H1 (cell line): ENCODE measurements at regions not wholly inside any gene's neighbourhood (a gene's known extent, or its start where the extent isn't known, plus 50 kb on each side); places are given as distances from the start of the nearest gene placed in this dataset.

Source experiments
- CTCF ChIA-PET: fragments of 300-600 bp; sonication (Branson Sonifier 250); formaldehyde crosslinking; loops from one replicate; lab custom pipeline; 2021; ENCODE audit not compliant: partially characterized antibody; lab: Charles Lee
- POLR2A ChIA-PET: fragments of 300-600 bp; sonication (Branson Sonifier 250); formaldehyde crosslinking; loops from one replicate; lab custom pipeline; 2021; ENCODE audit warnings: inconsistent platforms; ENCODE audit not compliant: partially characterized antibody; lab: Charles Lee
- DNase-seq, 2 experiments: peaks; one replicate each; pipeline versions ENCODE4 v3.0.0 to v3.0.0-alpha.2; 2010 to 2022; ENCODE audit warnings: low spot score in 2 of 2, low read depth in 1 of 2, mixed read lengths in 1 of 2
- FAIRE-seq: peaks from 2 replicates; lab custom pipeline; 2011; peaks lifted over from hg19 to GRCh38; lab: Jason Lieb, UNC
- H2AFZ ChIP-seq: 2 replicates; pipeline ENCODE4 v1.8.1; 2012; ENCODE audit warnings: low read length, inconsistent platforms
- H2AK5ac ChIP-seq: 2 replicates; pipeline ENCODE4 v1.6.1; 2013; ENCODE audit warnings: low read depth, low read length
- H2BK120ac ChIP-seq: replicated peaks from 2 replicates; pipeline ENCODE3; 2013; ENCODE audit warnings: low read depth, low read length, inconsistent platforms
- H2BK12ac ChIP-seq: 2 replicates; pipeline ENCODE4 v1.6.1; 2013; ENCODE audit warnings: low read depth, low read length
- H2BK15ac ChIP-seq: 2 replicates; pipeline ENCODE4 v1.6.1; 2013; ENCODE audit warnings: low read length
- H2BK20ac ChIP-seq: 2 replicates; pipeline ENCODE4 v1.6.1; 2013; ENCODE audit warnings: low read length
- H2BK5ac ChIP-seq: 2 replicates; pipeline ENCODE4 v1.6.1; 2013; ENCODE audit warnings: low read depth, low read length
- H3K14ac ChIP-seq: 2 replicates; pipeline ENCODE4 v1.6.1; 2013; ENCODE audit warnings: inconsistent platforms; ENCODE audit not compliant: insufficient read length
- H3K18ac ChIP-seq: 2 replicates; pipeline ENCODE4 v1.6.1; 2013; ENCODE audit warnings: low read length; ENCODE audit errors: extremely low read depth
- H3K23ac ChIP-seq: 2 replicates; pipeline ENCODE4 v1.6.1; 2013; ENCODE audit warnings: inconsistent platforms; ENCODE audit not compliant: insufficient read length
- H3K23me2 ChIP-seq: 2 replicates; pipeline ENCODE4 v1.6.1; 2013; ENCODE audit warnings: low read depth, low read length
- H3K27ac ChIP-seq: 2 replicates; pipeline ENCODE4 v1.6.1; 2011; ENCODE audit warnings: low read depth, low read length, inconsistent platforms
- H3K27me3 ChIP-seq, 4 experiments: replicated peaks in 1 of 4; 1 replicate in 1 of 4; 2 replicates in 3 of 4; pipeline versions ENCODE4 v1.6.1 to v1.8.1; 2011 to 2013; ENCODE audit warnings: low read length in 3 of 4, mild to moderate bottlenecking in 3 of 4, inconsistent platforms in 2 of 4, mixed read lengths in 2 of 4, moderate library complexity in 1 of 4; ENCODE audit not compliant: control insufficient read depth in 3 of 4, insufficient read depth in 3 of 4; ENCODE audit errors: extremely low read depth in 1 of 4
- H3K36me3 ChIP-seq, 4 experiments: 2 replicates each; pipeline versions ENCODE4 v1.6.1 to v1.8.1; 2011 to 2013; ENCODE audit warnings: mild to moderate bottlenecking in 4 of 4, low read length in 3 of 4, moderate library complexity in 2 of 4, control low read depth in 1 of 4, inconsistent platforms in 1 of 4; ENCODE audit not compliant: insufficient read depth in 4 of 4, control insufficient read depth in 2 of 4
- H3K4ac ChIP-seq: replicated peaks from 2 replicates; pipeline ENCODE3; 2013; ENCODE audit warnings: low read length, low read depth, mixed read lengths, inconsistent platforms; ENCODE audit not compliant: insufficient read length
- H3K4me1 ChIP-seq, 4 experiments: replicated peaks in 1 of 4; 1 replicate in 1 of 4; 2 replicates in 3 of 4; pipeline versions ENCODE4 v1.6.1 to v1.8.1; 2011 to 2013; ENCODE audit warnings: low read length in 3 of 4, inconsistent platforms in 2 of 4, mixed read lengths in 1 of 4; ENCODE audit not compliant: insufficient read depth in 4 of 4, control insufficient read depth in 3 of 4
- H3K4me2 ChIP-seq, 2 experiments: 2 replicates each; pipeline versions ENCODE4 v1.6.1 to v1.8.1; 2011 to 2013; ENCODE audit warnings: low read depth in 2 of 2, low read length in 2 of 2, control low read depth in 1 of 2, inconsistent platforms in 1 of 2, mild to moderate bottlenecking in 1 of 2; ENCODE audit not compliant: insufficient read depth in 1 of 2
- H3K4me3 ChIP-seq, 4 experiments: fragments of 200-600, 300-600 bp in 1 of 4; sonication (generic), shearing (Covaris generic), sonication (Bioruptor Twin) in 1 of 4; 2 replicates each; pipeline versions ENCODE4 v1.5.1 to v1.8.1; 2011 to 2016; ENCODE audit warnings: low read length in 4 of 4, low read depth in 3 of 4, control low read depth in 2 of 4, inconsistent platforms in 2 of 4, mild to moderate bottlenecking in 2 of 4, mixed read lengths in 1 of 4, moderate library complexity in 1 of 4; ENCODE audit not compliant: insufficient read depth in 2 of 4; ENCODE audit errors: extremely low read depth in 1 of 4
- H3K56ac ChIP-seq: replicated peaks from 2 replicates; pipeline ENCODE3; 2013; ENCODE audit warnings: low read depth, mild to moderate bottlenecking, mixed read lengths, low read length, inconsistent platforms; ENCODE audit not compliant: insufficient read length
- H3K79me1 ChIP-seq: 2 replicates; pipeline ENCODE4 v1.6.1; 2013; ENCODE audit warnings: low read depth, low read length, control low read depth
- H3K79me2 ChIP-seq, 2 experiments: 2 replicates each; pipeline versions ENCODE4 v1.6.1 to v1.8.1; 2012 to 2013; ENCODE audit warnings: low read length in 2 of 2, mild to moderate bottlenecking in 2 of 2, inconsistent platforms in 1 of 2; ENCODE audit not compliant: insufficient read depth in 2 of 2, control insufficient read depth in 1 of 2
- H3K9ac ChIP-seq, 4 experiments: replicated peaks in 1 of 4; 1 replicate in 1 of 4; 2 replicates in 3 of 4; pipeline versions ENCODE4 v1.6.1 to v1.8.1; 2011 to 2013; ENCODE audit warnings: low read depth in 3 of 4, low read length in 3 of 4, control low read depth in 2 of 4, mild to moderate bottlenecking in 2 of 4, moderate library complexity in 2 of 4, inconsistent platforms in 1 of 4; ENCODE audit errors: extremely low read depth in 1 of 4
- H3K9me3 ChIP-seq, 2 experiments: 2 replicates each; pipeline versions ENCODE4 v1.6.1 to v1.8.1; 2012 to 2013; ENCODE audit warnings: mild to moderate bottlenecking in 2 of 2, moderate library complexity in 2 of 2, control low read depth in 1 of 2, inconsistent platforms in 1 of 2, low read depth in 1 of 2, low read length in 1 of 2, mixed read lengths in 1 of 2; ENCODE audit not compliant: insufficient read depth in 2 of 2
- H4K20me1 ChIP-seq, 2 experiments: replicated peaks in 1 of 2; 2 replicates each; pipeline versions ENCODE3 to v1.8.1; 2011 to 2013; ENCODE audit warnings: inconsistent platforms in 2 of 2, low read length in 2 of 2, mild to moderate bottlenecking in 1 of 2; ENCODE audit not compliant: insufficient read depth in 2 of 2, control insufficient read depth in 1 of 2
- H4K5ac ChIP-seq: 2 replicates; pipeline ENCODE4 v1.6.1; 2013; ENCODE audit warnings: low read length, low read depth, mixed read lengths, inconsistent platforms; ENCODE audit not compliant: insufficient read length
- H4K8ac ChIP-seq: 2 replicates; pipeline ENCODE4 v1.8.0; 2013; ENCODE audit warnings: mild to moderate bottlenecking, moderate library complexity, low read length, inconsistent platforms; ENCODE audit not compliant: insufficient read depth; ENCODE audit errors: extremely low read depth
- H4K91ac ChIP-seq: replicated peaks from 2 replicates; pipeline ENCODE3; 2013; ENCODE audit warnings: low read length, mixed read lengths, inconsistent platforms; ENCODE audit not compliant: insufficient read length
- BCL11A ChIP-seq, 2 experiments: IDR thresholded peaks; one replicate each; pipeline ENCODE4 v1.6.1; 2011; ENCODE audit warnings: low read depth in 2 of 2, low read length in 2 of 2, mild to moderate bottlenecking in 2 of 2
- CTBP2 ChIP-seq: IDR thresholded peaks from 2 replicates; pipeline ENCODE4 v1.7.0; 2011; ENCODE audit warnings: borderline replicate concordance, mild to moderate bottlenecking, moderate library complexity, mixed read lengths, low read length; ENCODE audit not compliant: insufficient read depth, insufficient read length
- NANOG ChIP-seq: IDR thresholded peaks from 2 replicates; pipeline ENCODE4 v1.6.1; 2011; ENCODE audit warnings: low read length, low read depth, mild to moderate bottlenecking, inconsistent platforms; ENCODE audit not compliant: insufficient read depth, poor library complexity, severe bottlenecking
- RAD21 ChIP-seq, 2 experiments: IDR thresholded peaks in 1 of 2; conservative IDR thresholded peaks in 1 of 2; 2 replicates each; pipeline ENCODE4 v1.6.1; 2011; ENCODE audit warnings: low read depth in 2 of 2, low read length in 2 of 2, improper control_type of control experiment in 1 of 2, inconsistent platforms in 1 of 2, mild to moderate bottlenecking in 1 of 2, moderate library complexity in 1 of 2
- SP1 ChIP-seq: IDR thresholded peaks from 2 replicates; pipeline ENCODE4 v1.6.1; 2011; ENCODE audit warnings: low read depth, low read length
- WGBS, 2 experiments: shearing (Covaris generic) in 1 of 2; methylation state at CpG; one replicate each; pipeline versions ENCODE4 v1.1.6 to v1.1.7; 2013 to 2015; ENCODE audit warnings: low lambda C conversion rate in 2 of 2, mixed read lengths in 2 of 2, inconsistent platforms in 1 of 2, low coverage in 1 of 2, missing lambda C conversion rate in 1 of 2; ENCODE audit not compliant: insufficient replicate concordance in 2 of 2, insufficient coverage in 1 of 2, insufficient read length in 1 of 2; ENCODE audit errors: extremely low coverage in 1 of 2, missing lambda C conversion rate in 1 of 2; 5-methylcytosine and 5-hydroxymethylcytosine counted together

- Histone ChIP-seq H3K9me3 (0 out of 4 replicates have a peak, but pooled peaks cover 0 to under 1% of the 10 kb centered on the region in 2 experiments), H3K4ac (no peak overlapping the region), H3K23ac (no peak overlapping the region), H3K36me3 (no peaks in the 10 kb centered on the region), H3K56ac (no peak overlapping the region), H2BK20ac (no peak overlapping the region), H2BK12ac (no peak overlapping the region), H4K5ac (no peak overlapping the region), H3K4me1 (no peaks in the 10 kb centered on the region), H2BK15ac (no peak overlapping the region), H2AFZ (no peak overlapping the region), H2BK120ac (no peak overlapping the region), H3K79me1 (no peaks in the 10 kb centered on the region), H4K91ac (no peak overlapping the region), H3K79me2 (no peaks in the 10 kb centered on the region), H3K4me3 (no peak overlapping the region), H3K18ac (no peak overlapping the region), H4K20me1 (no peaks in the 10 kb centered on the region), H3K23me2 (no peaks in the 10 kb centered on the region; the same call in 1 of the 2 replicates), H2BK5ac (no peak overlapping the region), H4K8ac (no peak overlapping the region), H3K27ac (no peak overlapping the region), H3K4me2 (no peak overlapping the region), H3K14ac (no peak overlapping the region), H2AK5ac (no peak overlapping the region), H3K9ac (no peak overlapping the region), H3K27me3 (no peaks in the 10 kb centered on the region)
- FAIRE-seq (no peak), DNase-seq (no peak)
- no peak for TF ChIP-seq SP1
- TF ChIP-seq NANOG = no peak
- no peak for TF ChIP-seq BCL11A (IDR thresholded peaks at IDR 0.05; ENCODE audit: low read depth in 2 of 2, low read length in 2 of 2)
- no peak for TF ChIP-seq CTBP2
- TF ChIP-seq RAD21 (IDR thresholded peaks at IDR 0.05 in 1 of 2, conservative IDR thresholded peaks at IDR 0.05 in 1 of 2; ENCODE audit: low read depth in 2 of 2, low read length in 2 of 2) = no peak
- ChIA-PET CTCF (interaction anchor here (0.6 kb wide), 1 partner anchor 912 kb away, joined by 3 read pairs; no protein-coding TSS in a partner anchor), POLR2A (no interaction called here)
- 78% methylated on average over 3 of the region's 3 CpGs; no CpG with 5 or more reads in 1 of the 2 experiments for WGBS, 2 experiments
These were observed 329.3 kb downstream of the SUCLA2 start for GRCh38 chr13:47671776-47672175.
